Mammary epithelial cell (primary cell): ENCODE measurements at regions not wholly inside any gene's neighbourhood (a gene's known extent, or its start where the extent isn't known, plus 50 kb on each side); places are given as distances from the start of the nearest gene placed in this dataset.

Experiments
- EZH2 ChIP-seq: IDR thresholded peaks from 2 replicates; pipeline ENCODE4 v1.6.1; 2012; ENCODE audit warnings: low read length, inconsistent platforms, borderline replicate concordance
- TF ChIP-seq, protein P1 (sequence below), 2 donors: IDR thresholded peaks in 1 of 2; conservative IDR thresholded peaks in 1 of 2; 2 replicates each; pipeline ENCODE4 v1.5.1; 2011 to 2012; ENCODE audit warnings: inconsistent platforms in 2 of 2, low read length in 2 of 2, mild to moderate bottlenecking in 2 of 2, control low read depth in 1 of 2, low read depth in 1 of 2; ENCODE audit not compliant: insufficient read depth in 1 of 2; ENCODE audit errors: extremely low read depth in 1 of 2

DNA sequence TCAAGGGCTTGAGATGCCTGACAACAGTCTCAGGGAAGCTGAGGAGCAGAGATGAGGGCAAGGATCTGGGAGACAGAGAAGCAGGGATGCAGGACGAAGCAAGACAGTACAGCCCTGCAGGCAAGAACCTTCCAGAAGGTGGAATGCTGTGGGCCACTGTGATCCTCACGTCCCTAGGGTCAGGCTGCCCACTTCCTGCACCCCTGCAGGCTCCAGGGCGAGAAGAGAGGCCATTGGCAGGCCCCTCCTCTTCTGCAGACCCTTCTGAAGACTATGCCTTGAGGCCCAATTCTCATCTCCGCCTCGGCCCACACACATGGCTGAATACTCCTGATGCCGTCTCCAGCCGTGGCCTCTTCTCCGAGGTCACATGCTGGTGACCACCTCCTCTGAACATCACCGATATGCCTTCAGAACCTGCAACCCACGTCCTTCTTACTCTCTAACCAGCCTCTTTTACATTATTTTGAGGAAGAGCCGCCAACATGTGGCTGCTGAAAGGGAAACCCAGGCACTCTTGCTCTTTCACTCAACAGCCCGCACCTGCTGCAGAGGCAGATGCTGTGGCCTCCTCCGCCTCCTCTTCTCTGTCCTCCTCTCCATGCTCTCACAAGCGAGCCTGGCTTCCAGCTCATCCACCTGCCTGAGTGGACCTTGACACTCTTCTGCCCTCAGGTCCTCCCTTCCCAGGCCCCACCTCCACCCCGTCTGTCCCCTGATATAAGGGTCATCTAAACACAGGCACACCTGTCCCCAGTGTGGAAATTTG, 181.5 kb downstream of the IRX2 start:
- TF ChIP-seq, protein P1, sequence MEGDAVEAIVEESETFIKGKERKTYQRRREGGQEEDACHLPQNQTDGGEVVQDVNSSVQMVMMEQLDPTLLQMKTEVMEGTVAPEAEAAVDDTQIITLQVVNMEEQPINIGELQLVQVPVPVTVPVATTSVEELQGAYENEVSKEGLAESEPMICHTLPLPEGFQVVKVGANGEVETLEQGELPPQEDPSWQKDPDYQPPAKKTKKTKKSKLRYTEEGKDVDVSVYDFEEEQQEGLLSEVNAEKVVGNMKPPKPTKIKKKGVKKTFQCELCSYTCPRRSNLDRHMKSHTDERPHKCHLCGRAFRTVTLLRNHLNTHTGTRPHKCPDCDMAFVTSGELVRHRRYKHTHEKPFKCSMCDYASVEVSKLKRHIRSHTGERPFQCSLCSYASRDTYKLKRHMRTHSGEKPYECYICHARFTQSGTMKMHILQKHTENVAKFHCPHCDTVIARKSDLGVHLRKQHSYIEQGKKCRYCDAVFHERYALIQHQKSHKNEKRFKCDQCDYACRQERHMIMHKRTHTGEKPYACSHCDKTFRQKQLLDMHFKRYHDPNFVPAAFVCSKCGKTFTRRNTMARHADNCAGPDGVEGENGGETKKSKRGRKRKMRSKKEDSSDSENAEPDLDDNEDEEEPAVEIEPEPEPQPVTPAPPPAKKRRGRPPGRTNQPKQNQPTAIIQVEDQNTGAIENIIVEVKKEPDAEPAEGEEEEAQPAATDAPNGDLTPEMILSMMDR (conservative IDR thresholded peaks at IDR 0.05 in 1 of 2, IDR thresholded peaks at IDR 0.05 in 1 of 2; ENCODE audit: extremely low read depth in 1 of 2, insufficient read depth in 1 of 2, low read depth in 1 of 2, low read length in 2 of 2): no peak
- no peak for TF ChIP-seq EZH2
